ENCODE measurements at regions not wholly inside any gene's neighbourhood (a gene's known extent, or its start where the extent isn't known, plus 50 kb on each side); places are given as distances from the start of the nearest gene placed in this dataset.

- WGBS (ENCODE audit: insufficient coverage, low coverage, missing lambda C conversion rate), result 96% methylated on average over 2 of the region's 2 CpGs
- H3K9me3 ChIP-seq (replicated peaks; ENCODE audit: control insufficient read depth, insufficient read depth, low read depth, low read length), result 0 out of 2 replicates have a peak, but pooled peaks cover 2% of the 10 kb centered on the region
- H3K4me2 ChIP-seq (ENCODE audit: insufficient read depth, low read length), result no peak overlapping the region
- no peak for FAIRE-seq
- H3K9ac ChIP-seq (ENCODE audit: insufficient read depth in 1 of 2, low read depth in 2 of 2, low read length in 2 of 2), result no peak overlapping the region
- no peak overlapping the region for H2AFZ ChIP-seq (ENCODE audit: low read depth, low read length)
- DNase-seq (ENCODE audit: extremely low read depth in 1 of 4, low spot score in 3 of 4), result no peak
- H3K79me2 ChIP-seq (ENCODE audit: control insufficient read depth, insufficient read depth, low read length), result no peaks in the 10 kb centered on the region
- no peaks in the 10 kb centered on the region for H3K27me3 ChIP-seq (ENCODE audit: control insufficient read depth in 2 of 2, insufficient read depth in 2 of 2, low read length in 2 of 2)
- H4K20me1 ChIP-seq (replicated peaks; ENCODE audit: control insufficient read depth, insufficient read depth, low read length), result no peaks in the 10 kb centered on the region
- POLR2A ChIA-PET, result interaction anchor here (1.2 kb wide), 1 partner anchor 20 kb away, joined by 4 read pairs; no protein-coding TSS in a partner anchor
- no peaks in the 10 kb centered on the region for H3K9me1 ChIP-seq (ENCODE audit: control insufficient read depth, insufficient read depth, low read length)
- intact Hi-C loops (cut with micrococcal nuclease), result no loop called here
- no TSS peak for BruUV-seq (replicated peaks)
- no peak overlapping the region for H3K27ac ChIP-seq (ENCODE audit: extremely low read depth, low read depth, low read length)
- no peak for TF ChIP-seq ZNF217 (CRISPR knock-in tag; IDR thresholded peaks at IDR 0.05)
- no peak for TF ChIP-seq PREB (CRISPR knock-in tag; IDR thresholded peaks at IDR 0.05)
- TF ChIP-seq RBM25 (IDR thresholded peaks at IDR 0.05; ENCODE audit: low read depth, low read length, severe bottlenecking), result no peak
- TF ChIP-seq SRSF9 (IDR thresholded peaks at IDR 0.05; ENCODE audit: borderline replicate concordance, low read depth, low read length), result no peak
- TF ChIP-seq, protein P1, sequence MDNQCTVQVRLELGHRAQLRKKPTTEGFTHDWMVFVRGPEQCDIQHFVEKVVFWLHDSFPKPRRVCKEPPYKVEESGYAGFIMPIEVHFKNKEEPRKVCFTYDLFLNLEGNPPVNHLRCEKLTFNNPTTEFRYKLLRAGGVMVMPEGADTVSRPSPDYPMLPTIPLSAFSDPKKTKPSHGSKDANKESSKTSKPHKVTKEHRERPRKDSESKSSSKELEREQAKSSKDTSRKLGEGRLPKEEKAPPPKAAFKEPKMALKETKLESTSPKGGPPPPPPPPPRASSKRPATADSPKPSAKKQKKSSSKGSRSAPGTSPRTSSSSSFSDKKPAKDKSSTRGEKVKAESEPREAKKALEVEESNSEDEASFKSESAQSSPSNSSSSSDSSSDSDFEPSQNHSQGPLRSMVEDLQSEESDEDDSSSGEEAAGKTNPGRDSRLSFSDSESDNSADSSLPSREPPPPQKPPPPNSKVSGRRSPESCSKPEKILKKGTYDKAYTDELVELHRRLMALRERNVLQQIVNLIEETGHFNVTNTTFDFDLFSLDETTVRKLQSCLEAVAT (IDR thresholded peaks at IDR 0.05), result no peak
- no peak for TF ChIP-seq ZZZ3 (IDR thresholded peaks at IDR 0.05)
- TF ChIP-seq RBBP5 (IDR thresholded peaks at IDR 0.05; ENCODE audit: borderline replicate concordance, insufficient read depth, low read length, poor library complexity, severe bottlenecking), result no peak
- TF ChIP-seq POLR2A (conservative IDR thresholded peaks at IDR 0.05), result no peak
- no peak for TF ChIP-seq ZNF274 (IDR thresholded peaks at IDR 0.05; ENCODE audit: borderline replicate concordance, low read depth, low read length)
- no peak for TF ChIP-seq U2AF1 (optimal IDR thresholded peaks at IDR 0.05; ENCODE audit: low read depth, low read length)
- TF ChIP-seq ZNF785 (CRISPR knock-in tag; IDR thresholded peaks at IDR 0.05), result no peak
- CTCF ChIA-PET (ENCODE audit: low intra/inter-chr PET ratio), result no interaction called here
- no peaks in the 10 kb centered on the region for H3K36me3 ChIP-seq (ENCODE audit: control insufficient read depth, insufficient read depth, low read length)
- peaks cover 26 to 35% of the 10 kb centered on the region in 2 experiments for H3K4me1 ChIP-seq (replicated peaks in 1 of 2; ENCODE audit: control insufficient read depth in 2 of 2, insufficient read depth in 2 of 2, low read length in 2 of 2)
- H3K4me3 ChIP-seq, result no peak overlapping the region
- no peak for ATAC-seq
- in situ Hi-C loops (cut with MboI), result no loop called here
Measured at GRCh38 chr5:72558383-72558782, 51.2 kb upstream of the ZNF366 start.
